Heart left ventricle (tissue), 16 donors: ENCODE measurements at regions not wholly inside any gene's neighbourhood (a gene's known extent, or its start where the extent isn't known, plus 50 kb on each side); places are given as distances from the start of the nearest gene placed in this dataset.

Source experiments
- ATAC-seq, 4 donors: fragments of 200-7000 bp; cut with Tn5 transposase; one replicate each; pipeline ENCODE4 v1.9.1; 2020 to 2022; ENCODE audit warnings: moderate library complexity in 4 of 4, mild to moderate bottlenecking in 3 of 4, moderate number of reproducible peaks in 1 of 4
- DNase-seq, 5 donors: peaks; one replicate each; pipeline ENCODE4 v3.0.0-alpha.2; 2020
- H3K27ac ChIP-seq, 12 donors: fragments of 200-600 bp; sonication (generic) in 4 of 12; one replicate each; pipeline versions ENCODE4 v1.5.0 to v1.8.0; 2016 to 2022; ENCODE audit warnings: mild to moderate bottlenecking in 2 of 12
- H3K27me3 ChIP-seq, 9 donors: fragments of 200-600 bp; sonication (generic) in 2 of 9; one replicate each; pipeline versions ENCODE4 v1.5.1 to v1.8.0; 2016 to 2022; ENCODE audit warnings: mild to moderate bottlenecking in 3 of 9
- H3K36me3 ChIP-seq, 9 donors: fragments of 200-600 bp; sonication (generic) in 2 of 9; one replicate each; pipeline versions ENCODE4 v1.5.0 to v1.8.0; 2018 to 2022; ENCODE audit warnings: mild to moderate bottlenecking in 2 of 9
- H3K4me1 ChIP-seq, 12 donors: fragments of 200-600 bp; sonication (generic) in 4 of 12; one replicate each; pipeline versions ENCODE4 v1.5.0 to v1.8.0; 2016 to 2022; ENCODE audit warnings: mild to moderate bottlenecking in 3 of 12
- H3K4me3 ChIP-seq, 12 donors: fragments of 200-600 bp; sonication (generic) in 4 of 12; one replicate each; pipeline versions ENCODE4 v1.5.0 to v1.8.0; 2017 to 2022; ENCODE audit warnings: mild to moderate bottlenecking in 9 of 12, moderate library complexity in 4 of 12
- H3K9me3 ChIP-seq, 12 donors: fragments of 200-600 bp; sonication (generic) in 4 of 12; one replicate each; pipeline versions ENCODE4 v1.5.0 to v1.8.0; 2016 to 2022; ENCODE audit warnings: mild to moderate bottlenecking in 1 of 12
- CTCF ChIP-seq, 12 donors: fragments of 200-600 bp; sonication (generic) in 4 of 12; IDR thresholded peaks; one replicate each; pipeline versions ENCODE4 v1.5.0 to v1.8.0; 2018 to 2022; ENCODE audit warnings: antibody characterized with exemption in 12 of 12, mild to moderate bottlenecking in 5 of 12
- POLR2A ChIP-seq, 2 donors: fragments of 450-650 bp; IDR thresholded peaks; one replicate each; pipeline ENCODE4 v1.6.1; 2017; ENCODE audit warnings: antibody characterized with exemption in 2 of 2, mild to moderate bottlenecking in 2 of 2, moderate library complexity in 2 of 2
- WGBS, 4 donors: extraction: QIAGEN DNeasy Blood & Tissue Kit in 2 of 4; methylation state at CpG; one replicate each; pipeline versions ENCODE4 v1.1.5 to v1.1.7; 2013 to 2018; 5-methylcytosine and 5-hydroxymethylcytosine counted together
- intact Hi-C, 10 donors: fragments of 100-400 bp; cut with DNase I; formaldehyde crosslinking; loops; one replicate each; pipeline versions ENCODE4 v1.11.1 to v1.14.2; 2022
- donor health status: ischemic (EF 13 %, LVEDD 7.1; RV severe dilation, severe dysfunction).
- donor health status: healthy with polysubstance abuse.
- donor health status: DM: no; HTN: yes; CAD: no.
- donor health status: DM: no; HTN: no; CAD: no.
- donor health status: ischemic (EF 25% LVEDD 6.9; RV normal size, moderate dysfunction).
- donor health status: ischemic (EF 25% LVEDD 5.7; RV mildly dilated, moderate dysfunction).
- donor health status: healthy.
- donor health status: DM: yes; HTN: yes; CAD: no.
- donor health status: ischemic (EF 35%, LVEDD 5.7; RV mildly dilated, moderate dysfunction).
- donor health status: nonischemic (EF 11% LVEDD 7.7; RV severe dilation, severe dysfunction).
- donor health status: DM: yes; HTN: yes; CAD: no.
- donor health status: PGD.
- donor health status: ischemic (EF 29% LVEDD 5.4; RV normal size, mild dysfunction).
- donor health status: nonischemic (EF 23%, LVEDD 6.1; RV moderate dilation, normal function).

- WGBS, 4 donors = 84 to 92% (median 91%) methylated on average over 3 of the region's 3 CpGs
- DNase-seq (no peak), ATAC-seq (no peak)
- Histone ChIP-seq H3K27me3 (no peaks in the 10 kb centered on the region), H3K9me3 (no peaks in the 10 kb centered on the region), H3K27ac (no peak overlapping the region), H3K4me1 (no peaks in the 10 kb centered on the region), H3K4me3 (no peak overlapping the region), H3K36me3 (no peaks in the 10 kb centered on the region)
- intact Hi-C loops = no loop called here
- TF ChIP-seq POLR2A (IDR thresholded peaks at IDR 0.05) = no peak
Observed at GRCh38 chr1:200266871-200267270, 143.0 kb downstream of the ZNF281 start.

GRCh38 chr1:200265881-200266280 lies 144.0 kb downstream of the ZNF281 start:
- Histone ChIP-seq H3K9me3 (no peaks in the 10 kb centered on the region), H3K36me3 (no peaks in the 10 kb centered on the region), H3K4me1 (no peaks in the 10 kb centered on the region), H3K27ac (no peak overlapping the region), H3K4me3 (no peak overlapping the region), H3K27me3 (no peaks in the 10 kb centered on the region)
- WGBS, 4 donors = 76 to 81% (median 79%) methylated on average over 5 of the region's 5 CpGs
- TF ChIP-seq POLR2A (IDR thresholded peaks at IDR 0.05) (no peak), CTCF (IDR thresholded peaks at IDR 0.05) (no peak)
- intact Hi-C loops = no loop called here
- DNase-seq (no peak), ATAC-seq (no peak)

- no peak for DNase-seq
- ATAC-seq = no peak
- Histone ChIP-seq H3K36me3 (no peaks in the 10 kb centered on the region), H3K27ac (no peak overlapping the region), H3K9me3 (no peaks in the 10 kb centered on the region), H3K4me3 (no peak overlapping the region), H3K27me3 (no peaks in the 10 kb centered on the region), H3K4me1 (no peaks in the 10 kb centered on the region)
- 90 to 97% (median 95%) methylated on average over 1 of the region's 1 CpG for WGBS, 4 donors
- intact Hi-C loops = no loop called here
- no peak for TF ChIP-seq POLR2A (IDR thresholded peaks at IDR 0.05)
- TF ChIP-seq CTCF (IDR thresholded peaks at IDR 0.05) = no peak
Observed at GRCh38 chr1:200265104-200265503, 144.7 kb downstream of the ZNF281 start.

GRCh38 chr1:200263203-200263602 lies 146.6 kb downstream of the ZNF281 start:
- 73 to 80% (median 76%) methylated on average over 3 of the region's 3 CpGs for WGBS, 4 donors

More at GRCh38 chr1:200263203-200263602, 146.6 kb downstream of the ZNF281 start:
- intact Hi-C loops = no loop called here
- DNase-seq (no peak), ATAC-seq (no peak)
- Histone ChIP-seq H3K9me3 (no peaks in the 10 kb centered on the region), H3K27ac (no peak overlapping the region), H3K4me1 (no peaks in the 10 kb centered on the region), H3K36me3 (no peaks in the 10 kb centered on the region), H3K27me3 (no peaks in the 10 kb centered on the region), H3K4me3 (no peak overlapping the region)
- no peak for TF ChIP-seq POLR2A (IDR thresholded peaks at IDR 0.05)
- no peak for TF ChIP-seq CTCF (IDR thresholded peaks at IDR 0.05)
